Tibial nerve (tissue), 4 donors: ENCODE measurements at regions not wholly inside any gene's neighbourhood (a gene's known extent, or its start where the extent isn't known, plus 50 kb on each side); places are given as distances from the start of the nearest gene placed in this dataset.
"Not testable (repeated sequence)": the region's sequence is repeated elsewhere in the genome, so short reads cannot be mapped to it uniquely, and the experiment has no call there.

Experiments
- DNase-seq, 2 donors: peaks; one replicate each; pipeline ENCODE4 v3.0.0-alpha.2; 2019; ENCODE audit warnings: low spot score in 2 of 2
- H3K27ac ChIP-seq, 4 donors: fragments of 200-600 bp; sonication (generic) in 3 of 4; one replicate each; pipeline ENCODE4 v1.5.1; 2017 to 2019; ENCODE audit warnings: mild to moderate bottlenecking in 1 of 4
- H3K27me3 ChIP-seq, 2 donors: fragments of 200-600 bp; sonication (generic) in 1 of 2; one replicate each; pipeline versions ENCODE4 v1.5.1 to v1.6.0; 2017 to 2019
- H3K36me3 ChIP-seq, 3 donors: fragments of 200-600 bp; sonication (generic); one replicate each; pipeline ENCODE4 v1.5.1; 2018 to 2019
- H3K4me1 ChIP-seq, 4 donors: fragments of 200-600 bp; sonication (generic) in 3 of 4; one replicate each; pipeline ENCODE4 v1.5.1; 2017 to 2019
- H3K4me3 ChIP-seq, 4 donors: fragments of 200-600 bp; sonication (generic) in 3 of 4; one replicate each; pipeline ENCODE4 v1.5.1; 2017 to 2019; ENCODE audit warnings: mild to moderate bottlenecking in 1 of 4, moderate library complexity in 1 of 4
- H3K9me3 ChIP-seq, 4 donors: fragments of 200-600 bp; sonication (generic) in 3 of 4; one replicate each; pipeline ENCODE4 v1.5.1; 2017 to 2019
- CTCF ChIP-seq, 5 experiments: fragments of 200-600 bp in 3 of 5; fragments of 450-650 bp in 2 of 5; sonication (generic) in 3 of 5; IDR thresholded peaks; one replicate each; pipeline ENCODE4 v1.5.1; 2016 to 2019; ENCODE audit warnings: antibody characterized with exemption in 5 of 5, mild to moderate bottlenecking in 3 of 5, moderate library complexity in 2 of 5
- EP300 ChIP-seq, 2 donors: sonication (generic); formaldehyde crosslinking; IDR thresholded peaks; one replicate each; pipeline ENCODE4 v1.6.1; 2017; ENCODE audit warnings: antibody characterized with exemption in 2 of 2, mild to moderate bottlenecking in 1 of 2
- POLR2A ChIP-seq, 2 donors: fragments of 450-650 bp; IDR thresholded peaks; one replicate each; pipeline ENCODE4 v1.6.1; 2017; ENCODE audit warnings: antibody characterized with exemption in 2 of 2, mild to moderate bottlenecking in 2 of 2, moderate library complexity in 2 of 2
- WGBS, 2 donors: methylation state at CpG; one replicate each; pipeline ENCODE4 v1.1.5; 2018; 5-methylcytosine and 5-hydroxymethylcytosine counted together

- Histone ChIP-seq H3K36me3 (no peaks in the 10 kb centered on the region), H3K27ac (no peak overlapping the region), H3K27me3 (no peaks in the 10 kb centered on the region), H3K4me3 (no peak overlapping the region), H3K9me3 (no peaks in the 10 kb centered on the region), H3K4me1 (peaks cover 0 to 7% (median 0%) of the 10 kb centered on the region in 4 donors)
- 45 to 56% methylated on average over 2 of the region's 2 CpGs for WGBS, 2 donors
- DNase-seq, result no peak
- no peak for TF ChIP-seq EP300 (IDR thresholded peaks at IDR 0.05)
- no peak for TF ChIP-seq CTCF (IDR thresholded peaks at IDR 0.05)
- no peak for TF ChIP-seq POLR2A (IDR thresholded peaks at IDR 0.05)
Measured at GRCh38 chr5:92674321-92674720, 906.7 kb downstream of the NR2F1-AS1 start.

GRCh38 chr5:92665506-92665905 lies 915.5 kb downstream of the NR2F1-AS1 start:
- Histone ChIP-seq H3K4me3 (no peak overlapping the region), H3K9me3 (no peaks in the 10 kb centered on the region), H3K27ac (no peak overlapping the region), H3K27me3 (no peaks in the 10 kb centered on the region), H3K4me1 (no peaks in the 10 kb centered on the region), H3K36me3 (no peaks in the 10 kb centered on the region)
- no peak for DNase-seq
- 71 to 78% methylated on average over 1 of the region's 1 CpG for WGBS, 2 donors
- TF ChIP-seq EP300 (IDR thresholded peaks at IDR 0.05), result no peak
- no peak for TF ChIP-seq POLR2A (IDR thresholded peaks at IDR 0.05)
- no peak for TF ChIP-seq CTCF (IDR thresholded peaks at IDR 0.05)

GRCh38 chr5:92662741-92663140 lies 918.3 kb downstream of the NR2F1-AS1 start:
- H3K27me3 ChIP-seq, result no peaks in the 10 kb centered on the region
- no peak overlapping the region for H3K27ac ChIP-seq
- no peaks in the 10 kb centered on the region for H3K9me3 ChIP-seq
- 47 to 51% methylated on average over 3 of the region's 3 CpGs for WGBS, 2 donors
- no peaks in the 10 kb centered on the region for H3K36me3 ChIP-seq
- H3K4me1 ChIP-seq, result no peaks in the 10 kb centered on the region
- DNase-seq, result no peak
- no peak overlapping the region for H3K4me3 ChIP-seq
- no peak for TF ChIP-seq POLR2A (IDR thresholded peaks at IDR 0.05)
- no peak for TF ChIP-seq EP300 (IDR thresholded peaks at IDR 0.05)
- TF ChIP-seq CTCF (IDR thresholded peaks at IDR 0.05), result no peak

- TF ChIP-seq POLR2A (IDR thresholded peaks at IDR 0.05), result no peak
- TF ChIP-seq EP300 (IDR thresholded peaks at IDR 0.05), result no peak
- TF ChIP-seq CTCF (IDR thresholded peaks at IDR 0.05), result no peak
- Histone ChIP-seq H3K4me1 (no peaks in the 10 kb centered on the region), H3K36me3 (no peaks in the 10 kb centered on the region), H3K4me3 (no peak overlapping the region), H3K27me3 (no peaks in the 10 kb centered on the region), H3K9me3 (no peaks in the 10 kb centered on the region), H3K27ac (no peak overlapping the region)
- DNase-seq, result no peak
Measured at GRCh38 chr5:92659246-92659645, 921.8 kb downstream of the NR2F1-AS1 start.

GRCh38 chr5:92654601-92655000 lies 926.4 kb downstream of the NR2F1-AS1 start:
- WGBS, 2 donors, result 89 to 92% methylated on average over 3 of the region's 3 CpGs
- H3K4me1 ChIP-seq, H3K27ac ChIP-seq: not testable (repeated sequence)

GRCh38 chr5:92653730-92654461 lies 927.1 kb downstream of the NR2F1-AS1 start:
- Histone ChIP-seq H3K9me3 (no peaks in the 10 kb centered on the region), H3K27ac (no peak overlapping the region), H3K27me3 (no peaks in the 10 kb centered on the region), H3K4me3 (no peak overlapping the region), H3K4me1 (no peaks in the 10 kb centered on the region), H3K36me3 (no peaks in the 10 kb centered on the region)
- TF ChIP-seq POLR2A (IDR thresholded peaks at IDR 0.05), result no peak
- TF ChIP-seq EP300 (IDR thresholded peaks at IDR 0.05), result no peak
- TF ChIP-seq CTCF (IDR thresholded peaks at IDR 0.05), result no peak
- 66% methylated on average over 2 of the region's 2 CpGs for WGBS, 2 donors
- no peak for DNase-seq

More at GRCh38 chr5:92654601-92655000, 926.4 kb downstream of the NR2F1-AS1 start:
- not testable (repeated sequence) for DNase-seq, H3K4me3 ChIP-seq, H3K36me3 ChIP-seq, H3K9me3 ChIP-seq, H3K27me3 ChIP-seq
